NCI-H1105 (cell line): ENCODE measurements at regions not wholly inside any gene's neighbourhood (a gene's known extent, or its start where the extent isn't known, plus 50 kb on each side); places are given as distances from the start of the nearest gene placed in this dataset.
"Not testable (repeated sequence)": the region's sequence is repeated elsewhere in the genome, so short reads cannot be mapped to it uniquely, and the experiment has no call there.

Experiments
- DNase-seq: peaks from one replicate; lab custom pipeline; 2025; lab: John Stamatoyannopoulos, UW

DNA sequence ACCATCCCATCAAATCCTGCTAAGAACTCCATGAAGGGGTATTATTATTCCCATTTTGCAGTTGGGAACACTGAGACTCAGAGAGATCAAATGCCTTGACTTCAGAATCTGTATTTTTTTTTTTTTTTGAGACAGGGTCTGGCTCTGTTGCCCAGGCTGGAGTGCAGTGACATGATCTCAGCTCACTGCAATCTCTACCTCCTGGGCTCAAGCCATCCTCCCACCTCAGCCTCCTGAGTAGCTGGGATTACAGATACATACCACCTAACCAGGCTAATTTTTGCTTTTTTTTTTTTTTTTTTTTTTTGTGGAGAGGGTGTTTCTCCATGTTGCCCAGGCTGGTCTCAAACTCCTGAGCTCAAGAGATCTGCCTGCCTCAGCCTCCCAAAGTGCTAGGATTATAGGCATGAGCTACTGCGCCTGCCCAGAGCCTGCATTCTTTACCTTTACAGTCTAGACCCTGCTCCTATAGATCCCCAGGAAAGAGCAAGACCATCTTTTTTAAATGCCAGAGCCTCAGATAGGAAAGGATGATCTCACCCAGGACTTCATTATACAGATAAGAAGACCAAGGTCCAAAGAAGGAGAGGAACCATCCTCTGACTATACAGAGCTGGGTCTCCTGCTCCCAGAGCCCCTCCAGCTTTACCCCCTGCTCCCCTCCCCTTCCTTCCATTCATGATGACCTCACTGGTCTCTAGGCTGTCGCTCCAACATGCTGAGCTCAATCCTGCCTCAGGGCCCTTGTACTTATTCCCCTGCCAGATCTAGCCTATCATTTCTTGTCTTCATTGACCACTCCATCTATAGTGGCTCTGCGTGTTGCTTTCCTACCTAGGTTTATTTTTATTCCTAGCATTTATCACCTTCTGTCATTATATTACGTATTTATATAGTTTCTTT, 138.6 kb downstream of the CEBPB start:
- DNase-seq: no peak

DNA sequence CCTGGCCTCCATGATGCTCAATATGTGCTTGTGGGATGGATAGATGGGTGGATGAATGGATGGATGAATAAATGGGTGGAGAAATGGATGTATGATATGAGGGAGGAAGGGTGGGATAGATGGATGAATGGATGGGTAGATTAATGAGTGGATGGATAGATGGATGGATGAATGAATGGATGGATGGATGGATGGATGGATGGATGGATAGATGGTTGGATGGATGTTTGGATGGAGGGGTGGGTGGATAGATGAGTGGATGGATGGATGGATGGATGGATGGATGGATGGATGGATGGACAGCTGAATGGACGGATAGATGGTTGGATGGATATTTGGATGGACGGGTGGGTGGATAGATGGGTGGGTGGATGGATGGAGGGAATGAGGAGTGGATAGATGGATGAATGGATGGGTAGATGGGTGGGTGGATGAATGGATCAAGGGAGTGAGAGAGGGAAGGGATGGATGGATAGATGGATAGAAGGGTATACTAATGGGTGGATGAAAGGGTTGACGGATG, 139.4 kb downstream of the CEBPB start:
- DNase-seq: no peak

DNA sequence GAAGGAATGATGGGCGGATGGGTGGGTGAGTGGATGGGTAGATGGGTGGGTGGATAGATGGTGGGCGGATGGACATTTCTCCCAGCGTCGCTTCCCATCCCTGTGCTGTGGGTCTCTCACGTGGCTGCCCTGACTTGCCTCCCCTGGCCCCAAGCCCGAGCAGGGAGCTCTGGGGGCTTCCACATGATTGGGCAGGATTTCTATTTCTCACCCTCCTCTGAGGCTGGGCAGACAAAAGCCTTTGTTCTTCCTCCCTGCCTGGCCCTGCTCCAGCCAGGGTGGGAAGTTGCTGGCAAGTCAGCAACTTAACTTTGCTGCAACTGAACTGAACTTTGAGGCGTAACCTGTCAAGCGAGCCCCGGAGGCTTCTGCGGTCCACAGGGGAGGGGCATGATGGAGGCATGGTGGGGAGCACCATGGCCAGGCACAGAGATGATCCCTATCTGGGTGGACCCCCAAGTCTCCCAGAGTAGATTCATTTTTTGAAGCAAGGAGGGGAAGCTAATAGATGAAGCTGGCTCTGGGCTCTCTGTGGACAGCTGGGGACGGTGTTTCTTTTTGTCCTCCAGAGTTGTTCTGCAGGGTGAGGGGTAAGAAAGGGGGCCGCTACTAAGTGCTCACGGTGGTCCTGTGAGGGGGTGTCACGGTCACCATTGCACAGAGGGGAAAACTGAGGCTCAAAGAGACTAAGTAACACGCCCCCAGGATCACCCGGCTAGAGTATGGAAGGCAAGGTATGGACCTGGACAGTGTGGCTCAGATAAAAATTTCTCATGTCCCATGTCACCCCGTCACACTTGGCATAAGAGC, 140.1 kb downstream of the CEBPB start:
- no peak for DNase-seq

DNA sequence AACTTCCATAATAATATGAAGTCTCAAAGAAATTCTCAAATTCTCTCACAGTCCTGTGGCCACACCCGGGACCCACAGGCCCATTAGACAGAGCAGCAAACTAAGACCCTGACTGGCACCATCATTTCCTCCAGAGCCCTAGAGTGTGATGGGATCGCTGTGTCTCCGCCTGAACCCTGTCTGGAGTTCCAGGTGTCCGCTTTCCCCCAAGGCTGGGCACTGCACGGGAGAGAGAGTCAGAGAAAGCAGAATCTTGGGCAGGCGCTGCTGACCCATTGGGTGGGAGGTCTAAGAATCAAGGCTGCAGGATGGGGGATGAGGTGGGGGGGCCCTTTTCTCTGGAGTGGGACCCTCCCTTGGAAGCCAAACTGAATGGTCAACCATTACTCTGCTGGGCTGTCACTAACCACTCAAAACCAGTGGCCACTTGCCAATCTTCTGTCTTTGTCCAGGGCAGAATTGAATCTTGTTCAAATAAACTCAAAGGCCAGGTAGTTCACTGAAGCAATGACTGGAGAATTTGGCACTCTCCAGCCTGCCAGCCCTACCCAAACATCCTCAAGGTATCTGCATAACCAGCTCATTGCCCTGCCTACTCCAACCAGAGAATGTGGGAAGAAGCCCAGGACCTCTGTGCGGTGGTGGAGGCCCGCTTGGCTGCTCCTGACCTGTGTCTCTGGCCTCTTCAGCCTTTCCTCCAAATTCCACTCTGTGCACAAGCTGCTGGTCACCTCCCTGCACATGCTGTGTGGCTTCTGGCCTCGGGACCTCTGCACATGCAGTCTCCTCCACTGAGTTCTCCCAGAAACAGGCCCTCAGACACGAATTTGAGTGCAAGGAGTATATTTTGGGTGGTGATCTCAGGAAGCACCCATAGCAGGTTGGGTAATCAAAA, 141.1 kb downstream of the CEBPB start:
- no peak for DNase-seq

DNA sequence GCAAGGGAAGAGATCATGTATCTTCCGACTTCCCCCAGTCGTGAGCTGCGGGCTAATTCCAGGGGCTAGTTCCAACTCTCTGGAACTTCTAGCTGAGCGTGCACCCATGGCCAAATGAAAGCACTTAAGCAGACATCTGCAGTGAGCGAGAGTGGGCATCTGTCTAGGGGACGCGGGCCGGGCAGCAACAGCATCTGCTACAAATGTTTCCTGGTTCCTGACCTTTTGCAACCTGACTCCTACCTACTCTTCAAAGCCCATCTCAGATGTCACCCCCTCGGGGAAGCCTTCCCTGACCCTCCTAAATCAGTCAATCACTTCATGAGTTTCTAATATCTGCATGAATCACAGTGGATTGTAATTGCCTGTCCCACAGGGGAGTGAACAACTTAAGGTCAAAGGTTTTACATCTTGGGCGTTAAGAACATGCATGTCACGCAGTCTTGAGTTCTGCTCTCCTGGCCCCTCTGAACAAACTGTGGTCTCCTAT, 141.9 kb downstream of the CEBPB start:
- no peak for DNase-seq

DNA sequence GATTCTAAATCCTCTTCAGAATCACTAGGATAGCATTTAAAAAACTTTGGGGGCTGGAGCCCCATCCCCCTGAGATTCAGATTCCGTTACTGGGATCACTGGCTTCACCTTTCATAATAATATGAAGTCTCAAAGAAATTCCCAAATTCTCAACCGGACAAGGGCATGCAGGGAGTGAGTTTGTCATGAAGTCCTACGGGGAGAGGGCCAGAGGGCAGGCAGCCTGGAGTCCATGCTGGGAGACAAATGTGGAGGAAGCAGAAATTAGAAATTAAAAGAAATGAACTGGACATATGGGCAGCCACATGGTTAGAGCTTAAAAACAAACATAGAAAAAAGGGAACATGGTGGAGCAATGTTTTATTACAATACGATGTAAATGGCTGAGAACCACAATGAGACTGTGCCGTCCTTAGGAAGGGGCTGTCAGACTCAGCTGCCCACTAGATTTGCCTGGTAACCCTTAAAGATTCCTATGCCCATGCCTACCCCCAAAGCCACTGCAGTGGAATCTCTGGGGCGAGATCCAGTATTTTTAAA, 142.6 kb downstream of the CEBPB start:
- DNase-seq: no peak

DNA sequence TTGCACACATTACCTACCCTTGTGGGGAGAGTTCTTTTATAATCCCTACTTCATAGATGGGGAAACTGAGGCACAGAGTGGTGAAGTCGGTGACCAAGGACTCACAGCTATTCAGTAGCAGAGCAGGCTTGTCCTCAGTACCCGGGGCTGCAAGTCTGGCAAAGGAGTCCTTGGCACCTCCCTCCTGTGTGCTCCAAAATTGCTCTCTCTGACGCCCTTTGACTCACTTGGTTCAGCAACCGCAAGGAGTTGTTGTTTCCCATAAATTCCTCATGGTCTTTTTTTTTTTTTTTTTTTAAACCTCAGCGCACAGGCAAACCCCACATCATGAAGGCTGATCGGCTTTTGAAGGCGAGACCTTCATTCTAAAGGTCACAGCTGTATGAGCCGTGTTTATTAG, 143.2 kb downstream of the CEBPB start:
- DNase-seq: no peak

DNA sequence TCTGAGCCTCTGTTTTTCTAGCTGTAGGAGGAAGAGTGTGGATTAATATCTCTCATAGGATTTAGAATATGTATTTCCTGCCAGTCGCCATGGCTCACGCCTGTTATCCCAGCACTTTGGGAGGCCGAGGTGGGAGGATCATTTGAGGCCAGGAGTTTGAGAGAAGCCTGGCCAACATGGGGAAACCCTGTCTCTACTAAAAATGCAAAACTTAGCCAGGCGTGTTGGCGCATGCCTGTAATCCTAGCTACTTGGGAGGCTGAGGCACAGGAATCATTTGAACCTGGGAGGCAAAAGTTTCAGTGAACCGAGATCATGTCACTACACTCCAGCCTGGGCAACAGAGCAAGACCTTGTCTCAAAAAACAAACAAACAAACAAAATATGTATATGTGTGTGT, 143.9 kb downstream of the CEBPB start:
- DNase-seq: not testable (repeated sequence)

DNA sequence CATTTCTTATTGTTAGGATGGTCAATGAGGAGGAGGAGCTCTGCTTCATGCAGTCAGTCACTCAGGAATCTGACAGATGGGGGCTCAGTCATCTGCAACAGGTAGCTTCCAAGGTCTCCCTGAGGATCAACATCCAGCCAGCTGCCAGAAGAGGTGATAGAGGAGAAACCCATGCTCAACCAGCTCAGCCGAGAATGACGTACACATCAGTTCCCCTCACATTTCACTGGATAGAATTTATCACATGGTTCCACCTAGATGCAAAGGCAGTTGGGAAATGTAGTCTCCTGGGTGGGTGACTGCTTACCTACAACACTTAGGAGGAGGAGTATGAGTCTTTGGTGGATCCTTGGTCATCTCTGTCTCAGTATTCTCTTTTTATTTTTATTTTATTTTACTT, 144.5 kb downstream of the CEBPB start:
- peak; percentile 26 for DNase-seq

DNA sequence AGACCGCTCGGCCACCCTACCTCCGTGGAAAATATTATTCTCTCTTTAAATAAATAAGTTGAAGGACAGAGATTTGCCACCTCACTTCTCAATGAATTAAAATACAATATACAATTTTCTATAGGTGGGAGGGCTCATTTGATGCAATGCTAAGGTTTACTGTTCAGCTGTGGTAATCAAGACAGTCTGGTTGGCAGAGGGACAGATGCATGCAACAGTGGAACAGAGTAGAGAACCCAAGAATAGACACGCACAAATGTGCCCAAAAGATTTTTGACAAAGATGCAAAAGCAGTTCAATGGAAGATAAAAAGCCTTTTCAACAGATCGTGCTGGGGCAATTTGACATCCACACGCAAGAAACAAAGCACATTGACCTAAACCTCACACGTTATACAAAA, 145.2 kb downstream of the CEBPB start:
- no peak for DNase-seq

DNA sequence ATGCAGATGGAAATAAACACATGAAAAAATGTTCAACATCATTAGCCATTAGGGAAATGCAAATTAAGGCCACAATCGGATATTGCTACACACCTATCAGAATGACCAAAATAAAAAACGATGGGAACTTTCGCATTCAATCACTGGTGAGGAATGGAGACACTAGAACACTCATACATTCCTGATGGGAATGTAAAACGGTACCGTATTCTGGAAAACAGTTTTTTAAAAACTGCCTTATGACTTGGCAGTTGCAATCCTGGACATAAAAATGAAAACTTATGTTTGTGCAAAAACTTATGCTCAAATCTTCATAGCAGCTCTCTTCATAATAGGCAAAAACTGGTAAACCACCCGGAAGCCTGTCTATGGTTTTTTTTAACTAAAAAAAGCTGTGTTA, 146.0 kb downstream of the CEBPB start:
- no peak for DNase-seq

DNA sequence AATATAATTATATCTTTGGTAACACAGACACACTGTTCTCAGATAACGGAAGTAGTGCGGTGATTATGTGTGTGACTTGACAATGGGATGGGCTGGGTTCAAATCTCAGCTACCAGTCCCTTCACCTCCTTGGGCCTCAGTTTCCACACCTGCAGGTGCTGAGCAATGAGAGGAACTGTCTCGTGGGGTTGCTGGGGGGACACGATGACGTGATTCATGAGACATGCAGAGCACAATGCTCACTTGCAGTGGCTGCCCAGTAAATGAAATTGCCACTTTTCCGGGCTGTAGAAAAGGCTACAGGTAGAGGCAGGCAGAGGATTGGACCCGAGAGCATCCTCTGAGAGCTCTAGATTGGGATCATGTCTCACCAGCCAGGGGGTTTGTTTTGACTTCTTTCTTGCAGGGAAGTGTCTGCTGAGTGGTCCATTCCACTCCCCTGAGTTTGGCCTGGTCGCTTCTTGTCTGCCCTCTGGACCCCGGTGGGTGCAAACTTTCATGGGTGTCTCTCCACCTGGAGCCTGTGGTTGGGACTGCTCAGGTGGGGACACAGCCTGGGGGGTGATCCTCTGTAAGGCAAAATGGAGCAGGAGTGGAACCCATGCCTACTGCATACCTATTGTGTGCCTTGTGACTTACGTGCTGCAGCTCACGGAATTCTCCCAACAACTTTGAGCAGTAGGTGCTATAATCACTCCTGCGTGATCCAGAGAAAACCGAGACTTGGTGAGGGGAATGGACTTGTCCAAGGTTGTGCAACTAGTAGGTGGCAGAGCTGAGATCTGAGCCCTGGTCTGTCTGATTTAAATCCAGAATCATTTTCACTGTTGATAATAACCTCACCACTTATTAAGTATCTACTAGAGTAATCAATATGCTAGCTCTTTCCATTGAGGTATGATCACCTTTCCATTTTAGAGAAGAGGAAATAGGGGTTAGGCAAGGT, 147.2 kb downstream of the CEBPB start:
- no peak for DNase-seq

DNA sequence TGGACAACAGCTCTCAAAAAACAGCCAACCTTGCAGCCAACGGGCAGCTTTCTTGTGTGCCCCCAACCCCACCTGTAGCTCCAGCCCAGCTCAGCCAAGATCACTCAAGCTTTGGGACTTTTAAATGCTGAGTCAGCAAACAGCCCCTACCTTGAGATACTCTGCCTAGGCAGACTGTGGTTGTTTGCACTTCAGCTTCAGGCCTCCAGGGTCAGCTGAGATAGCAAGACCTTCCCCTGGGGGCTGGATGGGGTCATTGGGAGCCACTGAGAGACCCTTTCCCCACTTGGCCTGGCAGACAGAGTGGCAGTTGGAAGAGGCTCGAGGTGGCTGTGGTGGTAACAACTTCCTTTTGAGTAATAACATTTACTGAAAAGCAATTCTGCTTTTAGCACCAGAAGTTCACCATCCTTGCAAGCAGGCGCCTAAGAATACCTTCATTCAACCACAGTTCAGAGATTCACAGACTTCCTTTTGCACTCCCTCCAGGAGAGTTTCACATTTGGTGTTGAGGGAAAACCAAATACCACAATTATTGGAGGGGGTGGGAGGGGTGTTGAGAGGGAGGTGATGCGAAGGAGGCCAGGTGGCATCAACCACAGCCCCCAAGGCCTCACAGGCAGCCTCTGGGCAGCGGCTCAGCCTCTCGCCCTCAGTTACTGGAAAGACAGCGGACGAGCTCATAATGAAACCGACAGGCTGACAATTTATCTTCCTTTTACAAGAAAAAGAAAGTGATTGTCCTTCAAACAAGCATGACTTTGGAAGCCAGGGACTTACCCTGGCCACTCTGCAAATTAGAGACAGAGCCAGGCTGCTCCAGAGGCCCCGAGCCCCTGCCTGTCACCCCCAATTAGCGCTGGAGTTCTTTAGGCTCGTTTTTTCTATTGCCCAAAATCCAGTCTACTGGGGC, 148.1 kb downstream of the CEBPB start:
- DNase-seq: no peak

DNA sequence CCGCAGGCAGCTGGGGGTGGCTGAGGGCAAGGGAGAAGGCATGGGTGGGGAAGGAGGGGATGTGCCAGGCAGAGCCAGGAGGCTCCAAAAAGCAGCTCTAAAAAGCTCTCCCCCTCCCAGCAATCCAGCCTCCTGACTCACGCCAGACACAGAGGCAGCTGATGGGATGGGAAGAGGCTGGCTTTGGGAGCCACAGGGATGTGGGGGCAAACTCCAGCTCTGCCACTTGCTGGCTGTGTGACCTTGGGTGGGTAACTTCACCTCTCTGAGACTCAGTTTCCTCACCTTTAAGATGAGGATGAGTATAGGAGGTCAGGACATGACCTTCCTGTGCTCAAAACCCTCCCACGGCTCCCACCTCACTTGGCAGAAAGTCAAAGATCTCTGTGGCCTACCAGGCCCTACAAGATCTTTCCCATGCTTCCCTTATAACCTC, 148.9 kb downstream of the CEBPB start:
- DNase-seq: no peak

DNA sequence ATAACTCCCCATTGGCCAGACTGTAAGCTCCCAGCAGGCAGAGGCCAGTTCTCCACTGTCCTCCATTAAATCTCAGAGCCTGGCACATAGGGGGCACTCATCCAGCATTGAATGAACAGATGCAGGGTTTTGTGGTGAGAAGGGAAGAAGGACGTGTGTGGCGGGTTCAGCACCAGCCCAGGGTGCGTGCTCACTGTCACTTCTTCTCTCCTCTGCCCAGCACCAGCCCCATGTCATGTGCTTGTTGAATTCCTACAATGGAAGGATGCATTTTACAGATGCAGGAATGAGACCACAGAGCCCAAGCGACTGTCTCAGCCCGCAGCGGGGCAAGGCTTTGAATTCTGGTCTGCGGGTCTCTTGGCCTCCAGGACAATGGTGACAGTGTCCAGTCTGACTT, 149.9 kb downstream of the CEBPB start:
- no peak for DNase-seq

DNA sequence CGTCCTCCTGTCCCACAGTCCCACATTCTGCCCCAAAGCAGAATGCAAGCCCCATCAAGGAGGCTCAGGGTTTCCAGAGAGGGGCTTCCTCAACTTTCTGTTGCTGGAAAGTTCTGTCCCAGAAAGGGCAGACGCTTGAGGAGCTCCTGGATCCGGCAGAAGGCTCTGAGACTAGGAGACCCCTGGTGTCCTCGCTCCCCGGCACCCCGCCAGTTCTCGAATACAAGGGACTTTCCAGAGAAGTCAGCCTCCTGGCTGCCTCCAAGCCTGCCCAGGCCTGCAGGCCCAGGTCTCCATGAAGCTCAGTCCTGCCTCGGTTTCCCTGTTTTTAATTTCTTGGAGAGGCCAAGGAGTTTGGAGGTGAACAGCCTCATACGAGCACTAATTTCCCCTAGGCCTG, 150.4 kb downstream of the CEBPB start:
- no peak for DNase-seq

DNA sequence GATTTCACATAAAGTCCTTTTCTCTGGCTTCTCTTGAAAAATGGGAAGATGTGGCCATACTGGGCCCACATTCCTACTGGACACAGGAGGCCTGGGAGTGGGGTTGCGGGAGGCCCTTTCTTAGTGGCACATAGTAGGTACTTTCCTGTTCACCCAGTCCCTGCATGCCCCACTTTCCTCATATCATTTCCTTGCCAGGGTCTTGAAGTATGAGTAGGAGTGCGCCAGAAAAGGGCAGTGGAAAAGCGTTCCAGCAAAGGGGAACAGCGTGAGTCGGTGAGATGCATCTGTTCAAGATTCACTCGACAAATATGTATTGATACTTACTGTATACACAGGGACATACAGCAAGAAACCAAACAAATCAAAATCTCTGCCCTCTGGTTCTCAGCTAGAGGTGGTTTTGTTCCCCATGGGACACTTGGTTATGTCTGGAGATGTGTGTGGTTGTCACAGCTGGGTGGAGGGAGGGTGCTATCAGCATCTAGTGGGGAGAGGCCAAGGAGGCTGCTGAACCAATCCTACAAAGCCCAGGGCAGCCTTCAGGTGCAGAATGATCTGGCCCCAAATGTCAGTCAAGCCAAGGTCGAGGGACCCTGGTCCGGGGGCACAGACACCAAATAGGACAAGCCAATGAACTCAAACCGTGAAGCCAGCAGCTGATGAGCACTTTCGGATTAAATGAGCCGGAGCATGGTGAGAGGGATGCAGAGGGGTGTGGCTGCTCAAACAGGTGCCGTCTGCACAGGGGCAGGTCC, 151.4 kb downstream of the CEBPB start:
- DNase-seq: no peak

DNA sequence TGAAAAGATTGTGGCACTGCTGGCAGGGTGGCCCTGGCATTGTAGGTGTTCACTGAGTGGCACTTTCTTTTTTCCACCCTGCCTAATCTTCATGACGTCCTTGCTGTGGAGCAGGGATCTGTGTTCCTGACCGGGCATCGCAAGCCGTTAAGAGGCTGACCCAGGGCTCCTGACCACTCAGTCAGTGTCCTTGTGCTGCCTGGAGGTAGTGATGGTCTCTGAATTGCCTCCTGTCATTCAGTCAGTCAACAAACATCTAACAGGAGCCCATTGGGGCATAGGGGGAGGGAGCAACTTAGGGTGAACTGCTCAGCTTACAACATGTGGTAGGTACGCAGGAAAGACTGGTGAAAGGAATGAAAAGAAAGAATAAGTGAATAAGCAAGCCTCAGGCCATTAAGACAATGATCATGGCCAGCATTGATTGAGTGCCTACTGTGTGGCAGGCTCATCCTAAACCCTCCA, 152.0 kb downstream of the CEBPB start:
- DNase-seq: no peak
